GM06990 (cell line): ENCODE measurements at regions not wholly inside any gene's neighbourhood (a gene's known extent, or its start where the extent isn't known, plus 50 kb on each side); places are given as distances from the start of the nearest gene placed in this dataset.

Experiments used
- DNase-seq: peaks from one replicate; pipeline ENCODE4 v3.0.0-alpha.2; 2011; ENCODE audit not compliant: insufficient read length; ENCODE audit errors: extremely low read depth
- H3K27me3 ChIP-seq: replicated peaks from 2 replicates; pipeline ENCODE4 v1.6.0; 2011; ENCODE audit warnings: low read length; ENCODE audit not compliant: control insufficient read depth, insufficient read depth
- H3K36me3 ChIP-seq: 2 replicates; pipeline ENCODE4 v1.5.1; 2011; ENCODE audit warnings: low read length; ENCODE audit not compliant: control insufficient read depth, insufficient read depth
- H3K4me3 ChIP-seq: replicated peaks from 2 replicates; pipeline ENCODE4 v1.5.1; 2011; ENCODE audit warnings: low read depth, mild to moderate bottlenecking, control low read depth, low read length
- TF ChIP-seq, protein P1 (sequence below): IDR thresholded peaks from 2 replicates; pipeline ENCODE4 v1.5.1; 2011; ENCODE audit warnings: low read length, control low read depth, mild to moderate bottlenecking, inconsistent platforms; ENCODE audit not compliant: insufficient read depth, poor library complexity, severe bottlenecking

DNA sequence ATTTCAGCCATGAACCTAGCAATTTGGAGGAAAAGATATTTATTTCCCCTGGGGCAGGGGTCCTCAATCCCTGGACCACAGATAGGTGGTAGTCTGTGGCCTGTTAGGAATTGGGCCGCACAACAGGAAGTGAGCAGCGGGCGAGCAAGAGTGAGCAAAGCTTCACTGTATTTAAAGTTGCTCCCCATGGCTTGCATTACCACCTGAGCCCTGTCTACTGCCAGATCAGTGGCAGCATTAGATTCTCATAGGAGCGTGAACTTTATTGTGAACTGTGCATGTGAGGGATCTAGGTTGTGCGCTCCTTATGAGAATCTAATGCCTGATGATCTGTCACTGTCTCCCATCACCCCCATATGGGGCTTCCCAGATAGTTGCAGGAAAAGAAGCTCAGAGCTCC, 127.6 kb downstream of the ICOS start:
- no peaks in the 10 kb centered on the region for H3K36me3 ChIP-seq
- no peak overlapping the region for H3K4me3 ChIP-seq
- DNase-seq = no peak
- no peaks in the 10 kb centered on the region for H3K27me3 ChIP-seq
- TF ChIP-seq, protein P1, sequence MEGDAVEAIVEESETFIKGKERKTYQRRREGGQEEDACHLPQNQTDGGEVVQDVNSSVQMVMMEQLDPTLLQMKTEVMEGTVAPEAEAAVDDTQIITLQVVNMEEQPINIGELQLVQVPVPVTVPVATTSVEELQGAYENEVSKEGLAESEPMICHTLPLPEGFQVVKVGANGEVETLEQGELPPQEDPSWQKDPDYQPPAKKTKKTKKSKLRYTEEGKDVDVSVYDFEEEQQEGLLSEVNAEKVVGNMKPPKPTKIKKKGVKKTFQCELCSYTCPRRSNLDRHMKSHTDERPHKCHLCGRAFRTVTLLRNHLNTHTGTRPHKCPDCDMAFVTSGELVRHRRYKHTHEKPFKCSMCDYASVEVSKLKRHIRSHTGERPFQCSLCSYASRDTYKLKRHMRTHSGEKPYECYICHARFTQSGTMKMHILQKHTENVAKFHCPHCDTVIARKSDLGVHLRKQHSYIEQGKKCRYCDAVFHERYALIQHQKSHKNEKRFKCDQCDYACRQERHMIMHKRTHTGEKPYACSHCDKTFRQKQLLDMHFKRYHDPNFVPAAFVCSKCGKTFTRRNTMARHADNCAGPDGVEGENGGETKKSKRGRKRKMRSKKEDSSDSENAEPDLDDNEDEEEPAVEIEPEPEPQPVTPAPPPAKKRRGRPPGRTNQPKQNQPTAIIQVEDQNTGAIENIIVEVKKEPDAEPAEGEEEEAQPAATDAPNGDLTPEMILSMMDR = no peak

DNA sequence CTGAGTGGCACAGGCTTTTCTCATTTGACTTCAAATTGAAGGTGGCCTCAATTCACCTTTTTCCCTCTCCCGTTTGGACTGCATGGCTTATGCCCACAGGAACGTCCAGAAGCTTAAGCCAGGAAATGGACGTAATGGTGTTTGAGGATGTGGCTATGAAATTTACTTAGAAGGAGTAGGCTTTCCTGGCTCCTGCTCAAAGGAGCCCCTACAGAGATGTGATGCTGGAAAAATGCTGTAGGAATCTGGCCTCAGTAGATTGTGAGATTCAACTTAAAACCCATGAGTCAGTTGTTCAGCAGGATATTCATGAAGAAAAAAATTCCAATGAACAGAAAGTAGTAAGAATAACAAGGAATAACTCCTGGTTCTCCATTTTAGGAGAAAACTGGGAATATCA, 129.0 kb downstream of the ICOS start:
- DNase-seq = no peak
- TF ChIP-seq, protein P1 = no peak
- Histone ChIP-seq H3K27me3 (no peaks in the 10 kb centered on the region), H3K4me3 (no peak overlapping the region), H3K36me3 (no peaks in the 10 kb centered on the region)

DNA sequence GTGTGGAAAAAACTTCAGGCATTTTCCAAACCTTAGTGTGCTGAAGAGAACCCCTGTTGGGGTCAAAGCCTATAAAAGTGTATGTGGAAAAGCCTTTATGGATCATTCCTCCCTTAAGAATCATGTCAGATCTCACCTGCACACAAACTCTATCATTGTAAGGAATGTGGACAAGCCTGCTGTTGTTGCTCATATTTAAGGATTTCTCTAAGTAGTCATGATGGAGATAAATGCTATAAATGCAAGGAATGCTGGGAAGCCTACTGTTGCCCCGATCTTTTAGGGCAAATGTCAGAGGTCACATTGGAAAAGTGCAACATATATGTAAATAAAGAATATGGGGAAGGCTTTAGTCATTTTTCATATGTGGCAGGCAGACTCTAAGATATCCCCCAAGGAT, 129.5 kb downstream of the ICOS start:
- TF ChIP-seq, protein P1 = no peak
- H3K27me3 ChIP-seq = no peaks in the 10 kb centered on the region
- no peak overlapping the region for H3K4me3 ChIP-seq
- no peaks in the 10 kb centered on the region for H3K36me3 ChIP-seq
- DNase-seq = no peak

DNA sequence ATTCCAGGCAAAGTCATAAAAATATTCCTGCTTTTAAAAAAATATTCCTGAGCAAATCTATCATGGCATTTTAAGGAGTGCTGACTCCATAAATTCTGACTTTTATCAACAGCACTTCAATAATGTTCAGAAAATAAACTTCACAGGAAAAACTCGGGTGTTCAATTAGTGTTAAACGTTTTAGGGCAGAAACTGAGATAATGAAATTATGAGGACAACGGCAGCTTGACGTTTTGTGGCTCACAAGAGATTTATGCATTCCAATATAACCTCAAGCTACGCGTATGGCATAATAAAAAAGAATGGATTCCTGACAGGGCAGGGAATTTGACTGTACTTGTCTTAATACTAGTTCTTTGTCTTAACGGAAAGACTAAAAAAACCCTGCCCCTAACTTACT, 133.2 kb downstream of the ICOS start:
- no peaks in the 10 kb centered on the region for H3K27me3 ChIP-seq
- no peaks in the 10 kb centered on the region for H3K36me3 ChIP-seq
- TF ChIP-seq, protein P1 = no peak
- no peak overlapping the region for H3K4me3 ChIP-seq
- no peak for DNase-seq

DNA sequence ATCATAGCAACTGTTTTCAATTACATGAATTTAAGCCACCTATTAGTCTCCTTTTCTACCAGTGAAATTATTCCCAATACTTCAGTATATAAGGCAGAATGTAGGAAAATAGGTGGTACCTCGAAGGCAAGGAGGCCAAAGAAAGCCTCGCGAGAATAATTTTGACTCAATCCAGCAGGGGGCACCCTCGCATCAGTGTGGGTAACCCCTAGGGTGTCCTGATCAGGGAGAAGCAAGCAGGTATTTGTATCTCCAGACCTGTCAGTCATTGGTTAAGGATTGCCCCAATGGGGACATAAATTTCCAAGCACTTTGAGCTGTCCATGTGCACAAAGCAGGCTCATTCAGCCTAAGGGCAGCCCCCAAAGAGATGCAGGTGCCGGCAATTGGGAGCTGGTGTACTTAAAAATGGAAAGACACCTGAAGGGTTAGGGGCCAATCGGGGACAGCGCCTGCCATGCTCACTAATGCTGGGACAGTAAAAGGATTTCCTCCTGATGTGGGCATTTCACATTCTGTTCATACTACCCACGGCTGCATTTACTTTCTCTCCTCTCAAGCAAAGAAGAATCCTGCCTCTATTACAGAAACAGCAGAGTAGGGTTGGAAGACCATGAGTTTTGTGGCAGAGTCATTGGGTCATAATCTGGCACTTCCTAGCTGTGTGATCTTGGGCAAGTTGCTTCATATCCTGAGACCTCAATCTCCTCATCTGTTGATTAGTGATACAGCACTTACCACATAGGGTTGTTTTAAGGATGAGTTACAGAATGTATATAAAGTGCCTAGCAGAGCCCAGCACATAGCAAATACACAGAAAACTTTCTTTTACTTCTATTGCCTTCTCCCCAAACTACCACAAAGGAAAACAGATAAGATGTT, 136.1 kb downstream of the ICOS start:
- Histone ChIP-seq H3K4me3 (no peak overlapping the region), H3K27me3 (no peaks in the 10 kb centered on the region), H3K36me3 (no peaks in the 10 kb centered on the region)
- DNase-seq = no peak
- TF ChIP-seq, protein P1 = peak; percentile 71
